Dendritic cell treated with granulocyte-macrophage colony-stimulating factor and Interleukin-4, amounts not matched to agents 40 ng/mL and 50 ng/mL, for 4 days (primary cell): ENCODE measurements at regions not wholly inside any gene's neighbourhood (a gene's known extent, or its start where the extent isn't known, plus 50 kb on each side); places are given as distances from the start of the nearest gene placed in this dataset.
"Not testable (repeated sequence)": the region's sequence is repeated elsewhere in the genome, so short reads cannot be mapped to it uniquely, and the experiment has no call there.

Experiments used
- H3K27ac Mint-ChIP-seq: one replicate; pipeline ENCODE4 v1.8.0; 2022; ENCODE audit warnings: mild to moderate bottlenecking, mixed read lengths
- H3K27me3 Mint-ChIP-seq: one replicate; pipeline ENCODE4 v1.8.0; 2022; ENCODE audit warnings: mild to moderate bottlenecking, mixed read lengths
- H3K36me3 Mint-ChIP-seq: one replicate; pipeline ENCODE4 v1.8.0; 2022; ENCODE audit warnings: low read depth, mixed read lengths
- H3K4me1 Mint-ChIP-seq: one replicate; pipeline ENCODE4 v1.8.0; 2022; ENCODE audit warnings: low read depth, mixed read lengths
- H3K4me3 Mint-ChIP-seq: one replicate; pipeline ENCODE4 v1.8.0; 2022; ENCODE audit warnings: mild to moderate bottlenecking, moderate library complexity, mixed read lengths
- H3K9me3 Mint-ChIP-seq: one replicate; pipeline ENCODE4 v1.8.0; 2022; ENCODE audit warnings: mixed read lengths
- intact Hi-C: fragments of 100-400 bp; cut with micrococcal nuclease; formaldehyde crosslinking; loops from one replicate; pipeline ENCODE4 v1.15.0; 2022

GRCh38 chr5:107765805-107766063 lies 95.0 kb upstream of the EFNA5 start:
- intact Hi-C loops = no loop called here

DNA sequence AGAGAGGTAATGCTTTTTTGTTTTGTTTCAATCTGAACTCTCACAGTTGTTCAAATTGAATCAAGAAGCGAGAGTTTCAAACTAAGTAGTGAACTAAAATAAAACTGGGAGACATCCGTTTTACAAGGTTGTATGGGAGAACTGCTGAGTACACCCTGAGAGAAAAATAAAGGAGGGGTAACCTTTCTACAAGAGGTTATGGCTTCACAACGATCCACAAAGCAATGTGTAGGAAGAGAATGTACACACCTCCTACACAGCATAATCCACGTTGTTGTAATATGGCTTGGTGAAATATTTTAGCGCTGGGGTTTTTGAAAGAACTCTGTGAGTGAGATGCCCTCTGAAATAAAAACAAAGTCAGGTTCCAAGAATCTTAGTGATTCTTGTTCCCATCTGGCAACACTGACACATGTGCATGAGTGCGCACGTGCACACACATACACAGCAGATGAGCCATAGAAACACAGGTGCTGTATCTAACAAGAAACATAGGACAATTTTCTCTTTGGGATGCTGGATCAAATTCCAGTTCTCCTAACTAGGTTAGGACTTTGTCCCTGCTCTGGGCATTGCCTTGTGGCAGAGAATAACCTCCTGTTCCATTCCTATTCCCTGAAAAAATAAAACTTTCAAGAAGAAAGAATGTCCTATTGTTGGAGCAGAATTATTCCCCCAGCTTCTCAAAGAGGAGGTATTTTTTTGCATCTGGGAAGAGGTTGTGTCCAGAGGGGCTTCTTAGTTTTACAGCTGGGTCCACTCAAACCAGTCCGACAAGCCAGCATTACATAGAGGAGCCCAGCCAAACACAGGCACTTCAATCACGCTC lies 94.5 kb upstream of the EFNA5 start:
- H3K4me3 Mint-ChIP-seq = no peak overlapping the region
- H3K36me3 Mint-ChIP-seq = no peaks in the 10 kb centered on the region
- H3K4me1 Mint-ChIP-seq = no peaks in the 10 kb centered on the region
- no peaks in the 10 kb centered on the region for H3K9me3 Mint-ChIP-seq
- intact Hi-C loops = no loop called here
- H3K27me3 Mint-ChIP-seq = no peaks in the 10 kb centered on the region
- no peak overlapping the region for H3K27ac Mint-ChIP-seq

More at GRCh38 chr5:107765805-107766063, 95.0 kb upstream of the EFNA5 start:
- Mint-ChIP-seq H3K9me3 (no peaks in the 10 kb centered on the region), H3K4me3 (no peak overlapping the region), H3K4me1 (no peaks in the 10 kb centered on the region), H3K27me3 (no peaks in the 10 kb centered on the region), H3K27ac (no peak overlapping the region), H3K36me3 (no peaks in the 10 kb centered on the region)

DNA sequence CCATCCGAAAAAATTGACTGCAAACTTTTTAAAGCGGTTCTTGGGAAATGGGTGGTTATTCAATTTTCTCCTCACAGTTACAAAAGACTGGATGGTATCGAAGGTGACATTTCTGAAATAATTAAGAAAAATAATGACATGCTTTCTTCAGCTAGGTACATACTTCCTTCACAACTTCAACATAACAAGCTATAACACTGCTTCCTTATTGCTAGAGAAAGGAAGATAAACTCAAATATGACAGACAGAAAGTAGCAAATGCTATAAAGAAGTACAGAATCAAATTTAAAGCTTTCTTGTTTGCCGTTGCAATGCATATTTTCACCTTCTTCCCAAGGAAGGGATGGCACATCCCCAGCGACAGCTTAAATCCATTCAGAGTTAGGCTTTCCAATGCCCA lies 93.5 kb upstream of the EFNA5 start:
- no peaks in the 10 kb centered on the region for H3K4me1 Mint-ChIP-seq
- H3K36me3 Mint-ChIP-seq = no peaks in the 10 kb centered on the region
- H3K9me3 Mint-ChIP-seq = no peaks in the 10 kb centered on the region
- intact Hi-C loops = no loop called here
- H3K27ac Mint-ChIP-seq = no peak overlapping the region
- no peak overlapping the region for H3K4me3 Mint-ChIP-seq
- H3K27me3 Mint-ChIP-seq = no peaks in the 10 kb centered on the region

DNA sequence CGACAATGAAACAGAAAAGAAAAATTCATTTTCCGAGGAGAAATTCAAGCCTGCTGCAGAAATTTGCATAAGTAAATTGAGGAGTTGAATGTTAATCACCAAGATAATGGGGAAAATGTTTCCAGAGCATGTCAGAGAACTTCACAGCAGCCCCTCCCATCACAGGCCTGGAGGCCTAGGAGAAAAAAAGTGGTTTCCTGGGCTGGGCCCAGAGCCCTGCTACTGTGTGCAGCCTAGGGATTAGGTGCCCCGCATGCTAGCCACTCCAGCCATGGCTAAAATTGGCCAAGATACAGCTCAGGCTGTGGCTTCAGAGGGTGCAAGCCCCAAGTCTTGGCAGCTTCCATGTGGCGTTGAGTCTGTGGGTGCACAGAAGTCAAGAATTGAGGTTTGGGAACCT lies 82.7 kb upstream of the EFNA5 start:
- no peaks in the 10 kb centered on the region for H3K4me1 Mint-ChIP-seq
- no peak overlapping the region for H3K4me3 Mint-ChIP-seq
- no peak overlapping the region for H3K27ac Mint-ChIP-seq
- H3K27me3 Mint-ChIP-seq = no peaks in the 10 kb centered on the region
- intact Hi-C loops = no loop called here
- peaks cover 46% of the 10 kb centered on the region for H3K9me3 Mint-ChIP-seq
- no peaks in the 10 kb centered on the region for H3K36me3 Mint-ChIP-seq

GRCh38 chr5:107744418-107745330 lies 73.9 kb upstream of the EFNA5 start:
- H3K4me3 Mint-ChIP-seq = no peak overlapping the region
- H3K27me3 Mint-ChIP-seq = no peaks in the 10 kb centered on the region
- H3K27ac Mint-ChIP-seq = no peak overlapping the region
- H3K4me1 Mint-ChIP-seq = no peaks in the 10 kb centered on the region
- H3K9me3 Mint-ChIP-seq = peaks cover 22% of the 10 kb centered on the region
- intact Hi-C loops = no loop called here
- H3K36me3 Mint-ChIP-seq = no peaks in the 10 kb centered on the region

GRCh38 chr5:107743373-107744000 lies 72.8 kb upstream of the EFNA5 start:
- no peak overlapping the region for H3K4me3 Mint-ChIP-seq
- no peaks in the 10 kb centered on the region for H3K27me3 Mint-ChIP-seq
- intact Hi-C loops = no loop called here
- H3K36me3 Mint-ChIP-seq = no peaks in the 10 kb centered on the region
- H3K27ac Mint-ChIP-seq = no peak overlapping the region
- H3K9me3 Mint-ChIP-seq = peaks cover 10% of the 10 kb centered on the region
- no peaks in the 10 kb centered on the region for H3K4me1 Mint-ChIP-seq

GRCh38 chr5:107739661-107740060 lies 68.9 kb upstream of the EFNA5 start:
- Mint-ChIP-seq H3K36me3 (no peaks in the 10 kb centered on the region), H3K9me3 (peaks cover 16% of the 10 kb centered on the region), H3K27ac (no peak overlapping the region), H3K4me3 (no peak overlapping the region), H3K4me1 (no peaks in the 10 kb centered on the region), H3K27me3 (no peaks in the 10 kb centered on the region)
- intact Hi-C loops = no loop called here

GRCh38 chr5:107736638-107737037 lies 65.9 kb upstream of the EFNA5 start:
- Mint-ChIP-seq H3K4me1 (no peaks in the 10 kb centered on the region), H3K9me3 (peaks cover 8% of the 10 kb centered on the region), H3K4me3 (no peak overlapping the region), H3K36me3 (no peaks in the 10 kb centered on the region), H3K27me3 (no peaks in the 10 kb centered on the region), H3K27ac (no peak overlapping the region)
- intact Hi-C loops = no loop called here

GRCh38 chr5:107736089-107736488 lies 65.4 kb upstream of the EFNA5 start:
- H3K36me3 Mint-ChIP-seq, intact Hi-C loops, H3K9me3 Mint-ChIP-seq, H3K4me1 Mint-ChIP-seq, H3K27ac Mint-ChIP-seq, H3K4me3 Mint-ChIP-seq, H3K27me3 Mint-ChIP-seq: not testable (repeated sequence)

DNA sequence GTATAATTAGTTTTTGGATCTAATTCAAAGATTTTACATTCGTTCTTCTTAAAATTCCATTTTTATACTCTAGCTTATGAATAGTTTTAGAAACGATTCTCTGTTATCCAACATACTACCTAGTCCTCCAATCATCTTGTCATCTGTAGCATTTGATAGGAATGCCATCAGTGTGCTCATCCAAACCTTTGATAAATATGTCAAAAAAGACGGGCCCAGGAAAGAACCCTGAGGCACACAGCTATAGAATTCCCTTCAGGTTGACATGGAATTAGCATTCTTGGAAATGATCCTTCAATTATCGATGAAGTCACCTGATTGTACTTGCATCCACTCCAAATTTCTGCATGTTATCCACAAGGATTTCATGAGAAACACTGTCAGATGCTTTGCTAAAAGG lies 64.8 kb upstream of the EFNA5 start:
- H3K27ac Mint-ChIP-seq = no peak overlapping the region
- peaks cover 8% of the 10 kb centered on the region for H3K9me3 Mint-ChIP-seq
- H3K36me3 Mint-ChIP-seq = no peaks in the 10 kb centered on the region
- intact Hi-C loops = no loop called here
- no peaks in the 10 kb centered on the region for H3K27me3 Mint-ChIP-seq
- H3K4me1 Mint-ChIP-seq = no peaks in the 10 kb centered on the region
- H3K4me3 Mint-ChIP-seq = no peak overlapping the region

GRCh38 chr5:107726896-107727295 lies 56.2 kb upstream of the EFNA5 start:
- H3K4me1 Mint-ChIP-seq = no peaks in the 10 kb centered on the region
- intact Hi-C loops = no loop called here
- H3K27me3 Mint-ChIP-seq = no peaks in the 10 kb centered on the region
- H3K36me3 Mint-ChIP-seq = no peaks in the 10 kb centered on the region
- no peak overlapping the region for H3K4me3 Mint-ChIP-seq
- peaks cover 44% of the 10 kb centered on the region for H3K9me3 Mint-ChIP-seq
- no peak overlapping the region for H3K27ac Mint-ChIP-seq

GRCh38 chr5:107724642-107725041 lies 53.9 kb upstream of the EFNA5 start:
- Mint-ChIP-seq H3K27ac (no peak overlapping the region), H3K36me3 (no peaks in the 10 kb centered on the region), H3K9me3 (peaks cover 66% of the 10 kb centered on the region), H3K4me3 (no peak overlapping the region), H3K27me3 (no peaks in the 10 kb centered on the region), H3K4me1 (no peaks in the 10 kb centered on the region)
- intact Hi-C loops = no loop called here

DNA sequence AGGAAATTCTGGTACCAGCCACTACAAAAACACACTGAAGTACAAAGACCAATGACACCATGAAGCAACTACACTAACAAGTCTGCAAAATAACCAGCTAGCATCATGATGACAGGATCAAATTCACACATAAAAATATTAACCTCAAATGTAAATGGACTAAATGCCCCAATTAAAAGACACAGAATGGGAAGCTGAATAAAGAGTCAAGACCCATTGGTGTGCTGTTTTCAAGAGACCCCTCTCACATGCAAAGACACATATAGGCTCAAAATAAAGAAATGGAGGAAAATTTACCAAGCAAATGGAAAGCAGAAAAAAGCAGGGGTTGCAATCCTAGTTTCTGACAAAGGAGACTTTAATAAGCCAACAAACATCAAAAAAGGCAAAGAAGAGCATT lies 50.5 kb upstream of the EFNA5 start:
- H3K27me3 Mint-ChIP-seq, H3K4me3 Mint-ChIP-seq, H3K27ac Mint-ChIP-seq, H3K36me3 Mint-ChIP-seq, H3K4me1 Mint-ChIP-seq, intact Hi-C loops: not testable (repeated sequence)
- H3K9me3 Mint-ChIP-seq = peaks cover 85% of the 10 kb centered on the region
